Spleen (tissue), 7 donors: ENCODE measurements at regions not wholly inside any gene's neighbourhood (a gene's known extent, or its start where the extent isn't known, plus 50 kb on each side); places are given as distances from the start of the nearest gene placed in this dataset.

Source experiments
- POLR2AphosphoS5 ChIP-seq, 3 donors: sonication (generic); formaldehyde crosslinking; IDR thresholded peaks; one replicate each; pipeline ENCODE4 v1.5.1; 2017; ENCODE audit warnings: antibody characterized with exemption in 3 of 3
- TF ChIP-seq, protein P1 (sequence below), 11 experiments: fragments of 200-600 bp in 7 of 11; fragments of 450-650 bp in 4 of 11; sonication (generic) in 4 of 11; IDR thresholded peaks in 8 of 11; conservative IDR thresholded peaks in 3 of 11; 1 replicate in 7 of 11; 2 replicates in 4 of 11; pipeline versions ENCODE4 v1.4.0 to v1.8.0; 2016 to 2021; ENCODE audit warnings: antibody characterized with exemption in 11 of 11, inconsistent platforms in 4 of 11, mild to moderate bottlenecking in 1 of 11
- donor health status: DM: no; HTN: no; CAD: no; lungs with moderate emphysema.
- donor health status: DM: no; HTN: no; CAD: no.
- donor health status: DM: no; HTN: no; CAD: no.

DNA sequence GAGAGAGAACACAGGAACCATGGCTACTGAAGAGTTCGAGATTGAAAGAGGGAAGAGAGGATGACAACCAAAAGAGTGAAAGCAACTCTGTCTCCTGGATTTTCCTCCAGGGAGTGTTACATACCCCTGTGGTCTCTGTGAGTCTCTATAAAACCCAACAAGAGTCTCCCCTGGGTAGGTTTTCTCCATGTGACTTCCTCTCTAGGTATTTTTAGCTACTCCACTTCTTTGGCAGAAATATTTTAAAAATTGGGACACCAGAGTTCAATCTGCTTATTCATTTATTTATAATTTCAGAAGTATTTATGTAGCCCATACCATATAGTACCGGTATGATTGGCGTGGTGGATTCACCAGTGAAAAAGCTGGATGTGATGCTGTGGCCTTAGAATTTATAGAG, 671.7 kb upstream of the NR2F2 start:
- TF ChIP-seq, protein P1, sequence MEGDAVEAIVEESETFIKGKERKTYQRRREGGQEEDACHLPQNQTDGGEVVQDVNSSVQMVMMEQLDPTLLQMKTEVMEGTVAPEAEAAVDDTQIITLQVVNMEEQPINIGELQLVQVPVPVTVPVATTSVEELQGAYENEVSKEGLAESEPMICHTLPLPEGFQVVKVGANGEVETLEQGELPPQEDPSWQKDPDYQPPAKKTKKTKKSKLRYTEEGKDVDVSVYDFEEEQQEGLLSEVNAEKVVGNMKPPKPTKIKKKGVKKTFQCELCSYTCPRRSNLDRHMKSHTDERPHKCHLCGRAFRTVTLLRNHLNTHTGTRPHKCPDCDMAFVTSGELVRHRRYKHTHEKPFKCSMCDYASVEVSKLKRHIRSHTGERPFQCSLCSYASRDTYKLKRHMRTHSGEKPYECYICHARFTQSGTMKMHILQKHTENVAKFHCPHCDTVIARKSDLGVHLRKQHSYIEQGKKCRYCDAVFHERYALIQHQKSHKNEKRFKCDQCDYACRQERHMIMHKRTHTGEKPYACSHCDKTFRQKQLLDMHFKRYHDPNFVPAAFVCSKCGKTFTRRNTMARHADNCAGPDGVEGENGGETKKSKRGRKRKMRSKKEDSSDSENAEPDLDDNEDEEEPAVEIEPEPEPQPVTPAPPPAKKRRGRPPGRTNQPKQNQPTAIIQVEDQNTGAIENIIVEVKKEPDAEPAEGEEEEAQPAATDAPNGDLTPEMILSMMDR (IDR thresholded peaks at IDR 0.05 in 8 of 11, conservative IDR thresholded peaks at IDR 0.05 in 3 of 11): no peak
- TF ChIP-seq POLR2AphosphoS5 (IDR thresholded peaks at IDR 0.05): no peak
